IPS DF 19.7 (cell line): ENCODE measurements at regions not wholly inside any gene's neighbourhood (a gene's known extent, or its start where the extent isn't known, plus 50 kb on each side); places are given as distances from the start of the nearest gene placed in this dataset.
"Not testable (repeated sequence)": the region's sequence is repeated elsewhere in the genome, so short reads cannot be mapped to it uniquely, and the experiment has no call there.

Experiments used
- DNase-seq: peaks from one replicate; pipeline ENCODE4 v3.0.0-alpha.2; 2013; ENCODE audit warnings: low read depth, low spot score

DNA sequence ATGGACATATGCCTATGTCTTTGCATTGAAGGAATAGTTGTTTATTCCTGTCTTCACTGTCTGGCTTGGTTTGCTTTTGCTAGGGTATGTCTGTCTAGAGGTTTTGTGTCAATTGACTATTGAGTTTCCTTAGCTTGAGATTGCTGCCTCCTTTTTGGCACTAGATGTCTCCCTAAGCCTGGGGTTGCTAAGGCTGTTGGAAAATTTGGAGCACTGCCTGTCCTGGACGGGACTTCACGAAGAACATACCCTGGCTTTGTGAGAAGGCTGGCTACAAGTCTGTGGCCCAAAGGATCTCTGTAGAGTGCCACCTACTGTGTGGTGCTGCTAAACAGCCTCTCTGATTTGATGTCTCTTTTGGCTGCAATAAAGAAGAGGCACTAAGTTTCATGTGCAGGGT is 183.8 kb upstream of the NUDT10 start:
- DNase-seq: peak; percentile 38

DNA sequence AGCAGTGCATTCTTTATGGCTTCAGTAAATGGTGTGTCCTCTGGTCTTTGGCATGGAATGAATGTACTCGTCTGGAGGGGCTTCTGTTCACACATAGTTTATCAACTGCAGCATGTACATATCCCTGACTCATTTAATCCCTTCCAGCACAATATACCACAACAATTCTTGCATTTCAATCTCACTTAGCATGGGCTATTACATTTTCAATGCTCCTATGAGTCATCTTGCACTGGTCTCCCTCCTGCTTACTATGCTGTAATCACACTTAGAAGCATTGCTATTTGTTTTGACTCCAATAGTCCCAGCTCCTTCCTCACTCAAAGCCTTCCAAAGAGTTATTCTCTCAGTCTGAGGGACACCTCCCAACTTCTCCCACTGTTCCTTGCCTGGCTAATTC is 180.9 kb upstream of the NUDT10 start:
- no peak for DNase-seq

DNA sequence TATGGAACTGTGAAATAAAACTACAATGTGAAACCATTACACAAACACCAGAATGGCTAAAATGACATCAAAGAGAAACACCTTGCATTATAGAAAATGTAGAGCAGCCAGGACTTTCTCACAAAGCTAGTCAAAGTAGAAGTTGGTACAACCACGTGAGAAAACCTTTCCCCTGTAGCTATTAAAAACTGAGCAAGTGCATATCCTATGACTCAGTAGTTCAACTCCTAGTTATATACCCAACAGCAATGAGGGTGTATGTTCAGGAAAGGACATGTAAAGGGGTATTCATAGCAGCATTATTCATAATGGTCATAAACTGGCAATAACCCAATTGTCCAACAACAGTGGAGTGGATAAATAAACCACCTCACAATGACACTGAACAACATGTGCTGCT is 177.5 kb upstream of the NUDT10 start:
- DNase-seq: no peak

- no peak for DNase-seq
Observed at GRCh38 chrX:51155566-51155965, 177.1 kb upstream of the NUDT10 start.

- no peak for DNase-seq
Observed at GRCh38 chrX:51158231-51158630, 174.4 kb upstream of the NUDT10 start.

- DNase-seq: not testable (repeated sequence)
Observed at GRCh38 chrX:51159378-51159777, 173.2 kb upstream of the NUDT10 start.

DNA sequence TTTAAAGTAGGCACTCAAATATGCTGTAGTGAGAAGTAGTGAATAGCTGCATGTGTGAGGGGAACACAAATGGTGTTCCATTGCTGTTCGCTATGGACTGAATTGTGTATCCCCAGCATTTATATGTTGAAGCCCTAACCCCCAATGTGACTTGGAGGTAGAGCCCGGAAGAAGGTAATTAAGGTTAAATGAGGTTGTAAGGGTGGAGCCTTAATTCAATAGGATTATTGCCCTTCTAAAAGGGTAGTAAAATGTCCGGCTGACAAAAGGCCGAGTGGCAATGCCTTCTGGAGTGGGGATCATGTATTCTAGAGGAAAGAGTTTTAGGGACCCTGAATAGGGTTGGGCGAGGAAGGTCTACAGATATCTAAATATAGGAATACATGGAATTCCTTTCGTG is 168.9 kb upstream of the NUDT10 start:
- DNase-seq: no peak

DNA sequence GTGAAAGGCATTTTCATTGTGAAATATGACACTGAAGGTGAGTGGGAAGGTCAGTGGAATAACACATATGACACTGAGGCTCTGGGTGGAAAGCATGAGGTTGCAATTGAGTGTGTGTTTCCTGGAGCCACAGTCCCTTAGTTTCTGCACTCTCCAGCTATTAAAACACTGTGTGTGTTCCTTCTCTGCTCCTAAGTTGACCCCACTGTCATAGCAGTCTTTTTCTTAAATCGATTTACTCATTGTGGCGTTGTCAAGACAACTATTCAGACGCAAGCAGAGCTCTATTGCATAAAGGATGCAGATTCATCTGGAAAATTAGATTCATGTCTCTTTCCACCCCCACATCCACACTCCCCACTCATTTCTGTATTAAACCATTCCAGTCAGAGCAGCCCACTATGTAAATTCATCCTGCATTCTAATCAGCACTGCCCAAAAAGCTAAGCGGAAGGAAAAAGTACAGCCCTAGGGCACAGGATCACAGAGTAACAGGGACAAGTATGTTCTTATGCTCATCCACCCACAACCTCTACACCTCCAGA is 154.2 kb upstream of the NUDT10 start:
- DNase-seq: not testable (repeated sequence)

DNA sequence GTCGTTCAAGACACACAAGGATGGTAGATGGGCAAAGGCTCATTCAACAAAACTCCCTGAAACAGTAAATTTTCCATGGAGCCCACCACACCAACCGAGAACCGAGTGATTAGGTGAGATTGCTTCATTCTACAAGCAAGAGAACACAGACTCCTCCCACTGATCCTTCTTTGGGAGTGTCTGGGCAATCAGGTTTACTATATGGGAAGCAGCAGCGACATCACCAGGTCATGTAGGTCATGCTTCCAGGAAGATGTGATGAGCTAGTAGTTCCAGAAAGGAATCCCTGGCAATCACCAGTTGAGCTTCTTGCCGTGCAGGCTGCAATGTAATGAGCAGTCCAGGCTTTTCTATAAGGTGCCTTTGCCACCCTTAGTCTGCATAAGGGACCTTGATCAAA is 152.8 kb upstream of the NUDT10 start:
- not testable (repeated sequence) for DNase-seq

- DNase-seq: no peak
Observed at GRCh38 chrX:51182545-51182944, 150.1 kb upstream of the NUDT10 start.

- DNase-seq: no peak
Observed at GRCh38 chrX:51192104-51192503, 140.5 kb upstream of the NUDT10 start.

- DNase-seq: no peak
Observed at GRCh38 chrX:51215266-51215665, 117.4 kb upstream of the NUDT10 start.

- DNase-seq: no peak
Observed at GRCh38 chrX:51215856-51216255, 116.8 kb upstream of the NUDT10 start.

- no peak for DNase-seq
Observed at GRCh38 chrX:51242212-51242611, 90.4 kb upstream of the NUDT10 start.

- DNase-seq: no peak
Observed at GRCh38 chrX:51257490-51257889, 75.1 kb upstream of the NUDT10 start.

DNA sequence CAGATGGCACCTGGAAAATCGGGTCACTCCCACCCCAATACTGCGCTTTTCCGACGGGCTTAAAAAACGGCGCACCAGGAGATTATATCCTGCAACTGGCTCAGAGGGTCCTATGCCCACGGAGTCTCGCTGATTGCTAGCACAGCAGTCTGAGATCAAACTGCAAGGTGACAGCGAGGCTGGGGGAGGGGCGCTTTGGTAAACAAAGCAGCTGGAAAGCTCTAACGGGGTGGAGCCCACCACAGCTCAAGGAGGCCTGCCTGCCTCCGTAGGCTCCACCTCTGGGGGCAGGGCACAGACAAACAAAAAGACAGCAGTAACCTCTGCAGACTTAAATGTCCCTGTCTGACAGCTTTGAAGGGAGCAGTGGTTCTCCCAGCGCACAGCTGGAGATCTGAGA is 70.4 kb upstream of the NUDT10 start:
- DNase-seq: not testable (repeated sequence)

DNA sequence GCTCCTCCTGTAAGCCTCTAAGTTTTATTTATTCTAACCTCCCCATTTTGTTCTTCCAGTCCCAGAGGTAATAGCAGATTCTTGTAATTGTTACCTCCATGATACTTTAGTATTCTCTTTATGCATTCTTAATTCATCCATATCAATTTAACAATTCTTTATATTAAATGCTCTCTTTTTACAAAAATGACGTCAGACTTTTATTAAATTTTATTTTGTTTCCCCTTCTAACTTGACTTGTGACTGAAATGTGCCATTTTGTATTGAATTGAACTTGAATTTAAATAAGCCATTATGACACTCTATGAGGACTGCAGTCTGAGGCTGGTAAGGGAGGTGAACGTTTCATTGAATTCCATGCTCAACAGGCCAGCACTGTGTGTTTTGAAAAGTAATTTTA is 60.0 kb upstream of the NUDT10 start:
- DNase-seq: no peak

DNA sequence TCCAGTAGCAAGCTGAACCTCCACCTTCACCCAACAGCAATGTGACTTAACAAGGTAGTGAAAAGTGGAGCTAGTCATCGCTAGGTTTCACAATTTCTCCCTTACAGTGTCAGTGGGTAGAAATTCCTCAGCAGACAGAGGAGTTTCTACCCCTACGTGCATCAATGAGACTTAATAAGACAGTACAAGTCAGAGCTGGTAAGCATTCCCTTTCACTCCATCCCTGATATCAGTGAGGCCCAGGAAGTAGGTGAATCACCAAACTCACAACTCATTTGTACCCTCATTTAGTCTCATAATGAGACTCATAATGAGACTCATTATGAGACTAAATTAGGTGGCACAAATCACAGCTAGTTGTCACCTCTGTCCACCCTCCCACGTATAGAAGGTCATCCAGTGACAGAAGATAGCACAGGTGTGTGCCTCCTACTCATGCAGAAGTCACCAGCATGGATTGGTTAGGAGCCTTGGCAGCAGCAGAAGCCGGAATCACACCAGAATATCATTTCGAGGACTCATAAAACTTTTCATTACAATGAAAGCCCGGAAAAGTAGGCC is 50.8 kb upstream of the NUDT10 start:
- no peak for DNase-seq
